ENCODE measurements at regions not wholly inside any gene's neighbourhood (a gene's known extent, or its start where the extent isn't known, plus 50 kb on each side); places are given as distances from the start of the nearest gene placed in this dataset.

GRCh38 chr2:71778514-71778913 is 325.2 kb downstream of the DYSF start:
- Histone ChIP-seq H3K27me3 (peaks cover 2% of the 10 kb centered on the region), H3K9me3 (ENCODE audit: low read depth) (no peaks in the 10 kb centered on the region), H3K36me3 (no peaks in the 10 kb centered on the region), H3K27ac (no peak overlapping the region), H3K4me3 (no peak overlapping the region), H3K4me1 (ENCODE audit: low read depth) (no peaks in the 10 kb centered on the region)
- no peak for TF ChIP-seq CTCF (IDR thresholded peaks at IDR 0.05; ENCODE audit: low read depth, low read length)
- peak in 1 of 2 donors; percentile 24 for DNase-seq (ENCODE audit: low read depth in 1 of 2, low spot score in 1 of 2)

- Histone ChIP-seq H3K27me3 (peaks cover 2% of the 10 kb centered on the region), H3K9me3 (ENCODE audit: low read depth) (no peaks in the 10 kb centered on the region), H3K27ac (no peak overlapping the region), H3K4me1 (ENCODE audit: low read depth) (no peaks in the 10 kb centered on the region), H3K4me3 (no peak overlapping the region), H3K36me3 (no peaks in the 10 kb centered on the region)
- no peak for TF ChIP-seq CTCF (IDR thresholded peaks at IDR 0.05; ENCODE audit: low read depth, low read length)
- no peak for DNase-seq (ENCODE audit: low read depth in 1 of 2, low spot score in 1 of 2)
Observed at GRCh38 chr2:71777946-71778345, 324.6 kb downstream of the DYSF start.

- no peaks in the 10 kb centered on the region for H3K36me3 ChIP-seq
- DNase-seq (ENCODE audit: low read depth in 1 of 2, low spot score in 1 of 2): peak in 1 of 2 donors; percentile 30
- H3K4me1 ChIP-seq (ENCODE audit: low read depth): no peaks in the 10 kb centered on the region
- no peak overlapping the region for H3K27ac ChIP-seq
- TF ChIP-seq CTCF (IDR thresholded peaks at IDR 0.05; ENCODE audit: low read depth, low read length): no peak
- no peaks in the 10 kb centered on the region for H3K9me3 ChIP-seq (ENCODE audit: low read depth)
- H3K4me3 ChIP-seq: no peak overlapping the region
- peaks cover 2% of the 10 kb centered on the region for H3K27me3 ChIP-seq
Observed at GRCh38 chr2:71776227-71776626, 322.9 kb downstream of the DYSF start.

- DNase-seq (ENCODE audit: low read depth in 1 of 2, low spot score in 1 of 2): no peak
- no peak for TF ChIP-seq CTCF (IDR thresholded peaks at IDR 0.05; ENCODE audit: low read depth, low read length)
- H3K4me1 ChIP-seq (ENCODE audit: low read depth): no peaks in the 10 kb centered on the region
- H3K27ac ChIP-seq: no peak overlapping the region
- H3K36me3 ChIP-seq: no peaks in the 10 kb centered on the region
- no peaks in the 10 kb centered on the region for H3K27me3 ChIP-seq
- H3K4me3 ChIP-seq: no peak overlapping the region
- H3K9me3 ChIP-seq (ENCODE audit: low read depth): no peaks in the 10 kb centered on the region
Observed at GRCh38 chr2:71773218-71773617, 319.9 kb downstream of the DYSF start.

- H3K4me1 ChIP-seq (ENCODE audit: low read depth): no peaks in the 10 kb centered on the region
- no peak for TF ChIP-seq CTCF (IDR thresholded peaks at IDR 0.05; ENCODE audit: low read depth, low read length)
- no peak overlapping the region for H3K27ac ChIP-seq
- no peak overlapping the region for H3K4me3 ChIP-seq
- H3K27me3 ChIP-seq: no peaks in the 10 kb centered on the region
- H3K36me3 ChIP-seq: no peaks in the 10 kb centered on the region
- no peak for DNase-seq (ENCODE audit: low read depth in 1 of 2, low spot score in 1 of 2)
- H3K9me3 ChIP-seq (ENCODE audit: low read depth): no peaks in the 10 kb centered on the region
Observed at GRCh38 chr2:71772510-71773172, 319.3 kb downstream of the DYSF start.
